ENCODE measurements at regions not wholly inside any gene's neighbourhood (a gene's known extent, or its start where the extent isn't known, plus 50 kb on each side); places are given as distances from the start of the nearest gene placed in this dataset.
"Not testable (repeated sequence)": the region's sequence is repeated elsewhere in the genome, so short reads cannot be mapped to it uniquely, and the experiment has no call there.

DNA sequence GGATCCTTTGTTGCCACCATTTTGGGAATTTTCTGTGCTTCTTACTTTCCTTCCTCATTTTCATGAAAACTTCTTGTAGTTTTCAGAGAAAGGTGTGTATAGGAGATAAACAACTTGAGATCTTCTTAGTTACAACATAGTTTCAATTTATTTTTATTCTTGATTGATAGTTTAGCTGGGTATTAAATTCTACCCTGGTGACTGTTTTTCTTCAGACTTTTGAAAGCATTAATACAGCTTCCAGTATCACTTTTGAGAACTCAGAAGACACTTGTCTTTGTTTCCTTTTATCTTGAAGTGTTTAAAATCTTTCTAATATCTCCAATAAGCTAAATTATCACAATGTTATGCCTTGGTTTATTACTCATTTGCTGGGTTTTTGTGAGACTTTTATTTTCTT lies 167.5 kb upstream of the DPP10 start:
- DNase-seq, result no peak

DNA sequence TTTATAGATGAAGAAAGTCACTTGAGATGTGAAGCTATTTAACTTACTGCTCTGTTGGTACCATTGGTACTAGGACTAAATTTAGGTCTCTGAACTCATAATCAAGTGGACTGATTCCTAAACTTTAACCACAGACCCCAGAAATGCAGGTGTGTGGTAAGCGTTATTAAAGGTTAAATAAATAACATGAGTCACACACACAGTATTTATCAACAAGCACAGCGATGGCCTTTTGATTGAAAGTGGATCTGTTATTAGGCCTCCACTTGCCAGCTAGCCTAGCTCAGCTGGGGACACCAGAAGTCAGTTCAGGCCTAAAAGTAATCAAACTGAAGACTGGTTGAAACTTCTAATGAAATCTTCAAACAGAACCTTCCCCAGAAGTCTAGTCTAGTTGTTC lies 161.3 kb upstream of the DPP10 start:
- no peak for DNase-seq

DNA sequence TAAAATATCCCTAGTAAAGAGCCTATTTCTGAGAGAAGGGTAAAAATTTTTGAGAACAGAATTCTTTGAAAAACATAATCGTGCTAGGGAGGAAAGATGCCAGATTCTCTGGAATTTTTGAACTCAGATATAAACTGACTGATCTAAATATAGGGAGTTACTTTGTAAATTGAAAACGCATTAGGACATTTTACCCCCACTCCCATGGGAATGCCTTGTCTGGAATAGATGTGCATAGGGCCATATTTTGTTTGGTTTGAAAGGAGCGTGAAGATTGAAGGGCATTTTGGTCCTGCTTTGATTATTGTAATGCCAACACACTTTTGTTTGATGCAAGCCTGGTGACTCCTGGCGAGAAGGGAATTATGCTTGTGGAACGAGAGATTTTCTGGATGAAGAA lies 158.7 kb upstream of the DPP10 start:
- no peak for DNase-seq

DNA sequence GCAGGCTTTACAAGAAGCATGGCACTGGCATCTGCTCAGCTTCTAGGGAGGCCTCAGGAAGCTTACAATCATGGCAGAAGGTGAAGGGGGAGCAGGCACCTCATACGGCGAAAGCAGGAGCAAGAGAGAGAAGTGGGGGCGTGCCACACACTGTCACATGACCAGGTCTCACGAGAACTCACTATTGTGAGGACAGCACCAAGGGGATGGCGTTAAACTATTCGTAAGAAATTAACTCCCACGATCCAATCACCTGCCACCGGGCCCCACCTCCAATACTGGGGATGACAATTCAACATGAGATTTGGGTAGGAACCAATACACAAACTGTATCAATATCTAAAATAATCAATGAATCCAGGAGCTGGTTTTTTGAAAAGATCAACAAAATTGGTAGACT lies 156.0 kb upstream of the DPP10 start:
- no peak for DNase-seq

DNA sequence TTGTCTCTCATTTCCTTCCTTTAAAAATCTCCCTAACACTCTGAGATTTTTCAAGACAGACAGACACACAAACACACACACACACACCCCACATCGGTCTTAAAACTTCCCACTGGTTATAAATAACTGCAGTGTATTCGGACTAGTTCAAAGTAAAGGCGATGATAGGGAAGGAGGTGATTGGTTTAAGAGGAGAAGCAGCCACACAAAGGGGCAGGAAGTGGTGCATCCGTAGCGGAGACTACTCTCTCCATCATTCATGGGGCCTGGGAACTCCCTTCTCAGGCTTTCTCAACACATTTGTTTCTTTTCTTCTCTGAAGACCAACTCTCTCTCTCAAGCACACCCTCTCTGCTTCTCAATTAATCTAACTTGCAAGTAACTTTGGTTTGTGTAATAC lies 149.1 kb upstream of the DPP10 start:
- no peak for DNase-seq

DNA sequence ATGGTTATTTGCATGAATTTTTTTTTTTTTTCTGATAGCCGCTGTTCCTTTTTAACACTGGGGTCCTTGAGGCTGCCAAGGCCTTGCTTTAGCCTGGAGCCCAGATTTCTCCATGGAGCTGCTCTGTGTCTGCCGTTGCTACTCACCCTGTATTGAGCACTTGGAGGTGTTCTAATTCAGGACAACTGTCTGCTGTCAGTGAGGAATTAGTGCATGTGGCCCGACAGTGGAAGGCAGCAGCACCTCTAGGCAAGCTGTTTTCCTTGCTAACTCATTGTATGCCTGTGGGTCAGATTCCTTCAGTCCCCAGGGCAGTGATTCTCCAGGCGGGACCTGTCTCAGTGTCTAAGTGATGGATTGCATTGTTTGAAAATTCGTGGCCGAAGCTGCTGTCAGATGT lies 147.7 kb upstream of the DPP10 start:
- no peak for DNase-seq

DNA sequence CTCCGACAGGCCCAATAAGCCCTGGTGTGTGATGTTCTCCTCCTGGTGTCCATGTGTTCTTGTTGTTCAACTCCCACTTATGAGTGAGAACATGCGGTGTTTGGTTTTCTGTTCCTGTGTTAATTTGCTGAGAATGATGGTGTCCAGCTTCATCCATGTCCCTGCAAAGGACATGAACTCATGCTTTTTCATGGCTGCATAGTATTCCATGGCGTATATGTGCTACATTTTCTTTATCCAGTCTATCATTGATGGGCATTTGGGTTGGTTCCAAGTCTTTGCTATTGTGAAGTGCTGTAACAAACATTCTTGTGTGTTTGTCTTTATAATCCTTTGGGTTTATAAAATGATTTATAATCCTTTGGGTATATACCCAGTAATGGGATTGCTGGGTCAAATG lies 142.1 kb upstream of the DPP10 start:
- DNase-seq, result not testable (repeated sequence)

DNA sequence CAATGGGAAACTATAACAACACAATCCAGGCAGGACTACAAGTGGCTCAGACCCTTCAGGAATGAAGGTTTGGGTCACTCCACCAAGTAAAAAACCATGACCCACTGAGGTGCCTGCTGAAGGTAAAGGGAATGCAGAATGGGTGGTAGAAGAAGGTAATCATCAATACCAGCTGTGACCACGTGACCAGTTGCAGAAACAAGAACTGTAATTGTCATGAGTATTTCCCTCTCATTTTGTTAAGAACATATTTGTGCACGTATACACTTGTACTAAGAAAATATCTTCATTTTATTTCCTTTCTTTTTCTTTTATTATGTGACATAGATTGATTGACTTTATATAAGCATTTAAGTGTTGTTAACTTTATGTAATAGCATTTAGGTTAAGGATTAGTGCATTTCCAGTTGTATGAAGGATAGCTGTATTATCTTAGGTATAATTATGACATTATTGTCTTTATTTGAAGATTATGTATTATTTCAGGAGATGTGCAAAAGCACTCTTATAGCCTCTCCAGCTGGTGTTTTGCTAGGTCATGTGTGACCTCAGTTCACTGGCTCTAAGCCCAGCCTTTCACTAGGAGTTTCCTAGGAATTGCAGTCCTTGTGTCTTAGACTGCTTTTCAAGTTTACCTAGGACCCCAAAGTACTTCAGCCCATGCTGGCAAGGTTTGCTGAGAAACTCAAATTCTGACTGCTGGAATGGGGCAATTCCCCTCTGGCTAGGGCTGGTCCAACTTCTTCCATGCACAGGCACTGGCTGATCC lies 125.7 kb upstream of the DPP10 start:
- no peak for DNase-seq

DNA sequence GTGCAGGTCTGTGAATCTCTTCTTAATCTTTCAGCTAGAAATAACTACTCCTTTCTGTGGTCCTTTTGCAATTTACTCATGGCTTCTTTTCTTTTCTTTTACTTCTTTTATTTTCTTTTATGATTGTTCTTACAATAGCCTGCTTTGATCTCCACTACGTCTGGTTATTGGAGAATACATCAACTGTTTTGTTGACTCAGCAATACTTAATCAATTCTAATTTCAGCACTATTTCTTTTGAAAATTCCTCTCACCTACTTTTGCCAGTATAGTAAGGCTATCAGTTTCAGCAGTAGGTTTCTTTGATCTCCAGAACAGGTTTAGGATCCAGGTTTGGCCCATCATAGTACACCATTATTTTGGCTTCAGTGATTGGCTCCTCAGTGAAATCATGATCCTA lies 111.8 kb upstream of the DPP10 start:
- no peak for DNase-seq

DNA sequence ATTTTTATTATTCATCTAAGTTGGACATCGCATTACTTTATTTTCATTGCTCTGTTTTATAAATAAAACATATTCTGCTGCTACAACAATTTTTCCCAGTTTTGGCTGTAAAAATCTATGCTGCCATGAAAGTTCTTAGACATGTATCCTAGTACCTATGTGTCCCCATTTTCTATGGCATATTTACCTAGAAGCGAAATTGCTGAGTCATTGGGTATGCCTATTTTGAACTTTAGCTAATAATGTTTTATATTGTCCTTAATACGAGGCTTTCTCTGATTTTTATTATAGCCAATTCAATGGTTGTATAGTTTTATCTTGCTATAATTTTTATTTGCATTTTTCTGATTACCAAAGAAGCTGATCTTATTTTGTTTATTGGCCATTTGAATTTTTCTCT lies 110.5 kb upstream of the DPP10 start:
- DNase-seq, result no peak

DNA sequence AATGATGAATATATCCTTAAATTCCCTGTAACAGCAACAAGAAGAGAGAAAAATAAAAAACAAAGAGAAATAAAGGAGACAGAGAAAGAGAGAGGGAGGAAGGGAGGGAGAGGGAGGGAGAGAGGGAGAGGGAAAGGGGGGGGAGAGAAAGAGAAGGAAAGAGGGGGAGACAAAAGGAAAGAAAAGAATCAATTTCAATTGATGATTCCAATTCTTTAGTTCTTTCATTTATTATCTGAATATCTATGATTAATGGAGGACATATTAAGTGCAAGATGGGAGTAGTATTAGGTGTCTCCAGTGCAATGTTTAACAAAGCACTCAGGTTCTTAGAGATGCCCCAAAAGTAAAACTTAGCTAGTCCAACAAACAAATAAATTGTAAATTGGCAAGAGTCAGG lies 97.2 kb upstream of the DPP10 start:
- DNase-seq, result no peak

DNA sequence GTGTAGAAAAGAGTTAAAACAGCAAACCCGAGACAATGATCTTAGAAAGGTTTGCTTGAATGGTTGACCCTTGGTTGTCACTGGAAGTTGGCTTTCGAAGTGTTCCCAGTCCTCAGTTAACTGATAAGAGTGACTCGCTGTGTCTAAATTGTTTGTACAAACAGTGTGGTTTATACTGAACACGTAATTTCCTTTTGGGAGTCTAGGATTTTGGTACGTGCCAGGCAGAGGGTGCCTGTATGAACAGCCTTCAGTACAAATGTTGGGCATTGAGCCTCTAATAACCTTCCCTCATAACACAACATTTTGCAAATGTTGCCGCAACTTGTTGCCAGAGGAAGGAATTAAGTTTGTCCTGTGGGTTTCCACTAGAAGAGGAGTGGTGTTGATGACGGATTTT lies 95.8 kb upstream of the DPP10 start:
- no peak for DNase-seq

DNA sequence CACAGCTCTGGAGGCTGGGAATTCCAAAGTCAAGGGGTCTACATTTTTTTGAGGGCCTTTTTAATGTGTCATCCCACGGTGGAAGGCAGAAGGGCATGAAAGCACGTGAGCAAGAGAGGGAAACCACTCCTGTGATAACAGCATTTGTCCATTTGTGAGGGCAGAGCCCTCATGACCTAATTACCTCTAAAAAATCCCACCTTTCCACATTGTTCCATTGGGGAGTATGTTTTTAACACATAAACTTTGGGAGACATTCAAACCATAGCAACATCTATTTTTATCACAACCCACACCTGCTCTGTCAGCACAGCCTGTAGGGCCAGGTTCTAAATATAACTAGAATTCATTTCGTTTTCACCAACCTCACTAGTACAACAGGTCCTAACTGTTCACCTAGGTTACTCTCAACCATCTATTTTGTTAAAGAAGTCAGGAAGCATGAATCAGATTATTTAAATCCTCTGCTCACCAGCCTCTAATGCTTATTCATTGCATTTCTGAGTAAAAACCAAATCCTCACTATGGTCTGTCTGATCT lies 92.2 kb upstream of the DPP10 start:
- no peak for DNase-seq

DNA sequence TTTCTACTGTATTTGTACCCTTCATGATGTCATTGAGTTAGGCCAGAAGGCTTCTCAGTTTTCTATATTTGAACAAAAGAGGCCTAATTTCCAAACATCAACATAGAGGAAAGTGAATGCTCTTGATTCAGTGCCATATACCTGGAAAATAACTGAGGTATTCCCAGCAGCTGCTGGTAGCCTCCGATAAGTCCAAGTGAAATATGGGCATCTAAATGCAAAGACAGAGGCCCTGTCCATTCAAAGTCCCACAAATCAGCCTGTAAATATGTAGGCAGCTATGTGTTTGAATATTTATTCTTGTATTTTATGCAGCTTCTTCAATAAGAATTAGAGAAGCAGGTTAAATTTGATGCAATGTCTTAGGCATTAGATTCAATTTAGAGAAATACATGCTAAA lies 89.5 kb upstream of the DPP10 start:
- DNase-seq, result no peak

DNA sequence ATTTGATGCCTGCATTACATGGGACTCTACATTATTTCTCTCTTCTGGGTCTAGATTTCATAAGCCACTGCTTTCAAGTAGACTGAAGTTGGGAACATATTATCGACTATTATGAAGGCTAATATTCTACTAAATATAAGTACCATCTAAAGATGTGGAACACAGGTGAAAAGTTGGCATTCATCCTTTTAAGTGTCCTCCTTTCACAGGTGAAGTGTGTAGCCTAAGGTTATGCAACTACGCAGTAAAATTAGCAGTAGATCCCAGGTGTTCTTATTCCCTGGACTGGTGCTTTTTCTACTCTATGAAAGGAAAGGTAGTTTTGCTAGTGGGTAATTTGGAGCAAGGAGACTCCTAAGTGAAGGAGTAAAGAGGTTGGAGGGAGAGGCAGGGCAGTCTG lies 88.2 kb upstream of the DPP10 start:
- DNase-seq, result no peak

DNA sequence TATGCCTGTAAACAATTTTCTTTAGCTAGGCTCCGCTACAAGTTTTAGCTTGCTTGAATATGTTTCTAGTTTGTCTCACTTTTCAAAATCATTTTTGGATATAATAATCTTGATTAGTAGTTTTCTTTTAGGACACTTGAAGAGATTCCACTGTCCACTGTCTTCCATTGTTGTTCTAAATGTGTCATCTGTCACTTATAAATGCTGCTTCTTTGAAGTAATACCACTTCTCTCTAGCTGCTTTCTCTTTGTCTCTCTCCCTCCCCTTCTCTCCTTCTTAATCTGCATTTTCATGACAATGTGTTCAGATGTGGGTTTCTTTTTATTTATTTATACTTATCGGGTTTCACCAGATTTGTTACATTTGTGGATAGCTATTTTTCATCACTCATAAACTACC lies 73.7 kb upstream of the DPP10 start:
- DNase-seq, result no peak

DNA sequence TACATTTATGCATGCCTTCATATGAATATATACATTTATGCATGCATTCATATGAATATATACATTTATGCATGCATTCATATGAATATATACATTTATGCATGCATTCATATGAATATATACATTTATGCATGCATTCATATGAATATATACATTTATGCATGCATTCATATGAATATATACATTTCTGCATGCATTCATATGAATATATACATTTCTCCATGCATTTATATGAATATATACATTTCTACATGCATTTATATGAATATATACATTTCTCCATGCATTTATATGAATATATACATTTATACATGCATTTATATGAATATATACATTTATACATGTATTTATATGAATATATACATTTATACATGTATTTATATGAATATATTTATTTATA lies 70.7 kb upstream of the DPP10 start:
- not testable (repeated sequence) for DNase-seq

DNA sequence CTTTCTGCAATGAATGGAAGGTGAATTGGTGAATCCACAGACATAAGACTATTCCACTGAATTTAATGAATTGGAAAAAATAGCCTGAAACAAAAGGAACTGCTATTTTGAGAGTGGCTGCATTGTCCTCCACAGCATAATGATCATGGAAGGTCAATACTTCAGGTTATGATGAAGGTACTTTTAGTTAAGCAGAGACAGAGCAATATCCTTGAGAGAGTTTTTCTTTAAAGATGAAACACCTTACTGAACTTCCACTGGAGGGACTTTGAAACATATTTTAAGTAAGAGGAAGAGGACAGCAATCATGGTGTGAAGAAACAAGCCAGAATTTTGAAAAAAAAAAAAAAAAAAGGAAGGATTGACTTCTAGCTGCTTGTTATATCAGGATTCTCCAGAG lies 68.8 kb upstream of the DPP10 start:
- no peak for DNase-seq

DNA sequence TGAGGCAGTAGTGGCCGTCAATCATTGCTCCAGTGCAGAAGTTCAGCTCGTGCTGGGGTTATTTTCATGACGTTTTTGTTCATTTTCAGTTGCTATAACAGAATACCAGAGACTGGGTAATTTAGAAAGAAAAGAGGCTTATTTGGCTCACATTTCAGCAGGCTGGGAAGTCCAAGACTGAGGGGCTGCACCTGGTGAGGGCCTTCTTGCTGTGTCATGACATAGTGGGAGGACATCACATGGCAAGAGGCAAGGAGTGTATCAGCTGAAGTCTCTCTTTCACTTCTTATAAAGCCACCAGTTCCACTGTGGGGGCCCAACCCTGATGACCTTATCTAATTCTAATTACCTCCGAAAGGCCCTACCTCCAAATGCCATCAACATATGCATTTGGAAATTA lies 58.0 kb upstream of the DPP10 start:
- no peak for DNase-seq

DNA sequence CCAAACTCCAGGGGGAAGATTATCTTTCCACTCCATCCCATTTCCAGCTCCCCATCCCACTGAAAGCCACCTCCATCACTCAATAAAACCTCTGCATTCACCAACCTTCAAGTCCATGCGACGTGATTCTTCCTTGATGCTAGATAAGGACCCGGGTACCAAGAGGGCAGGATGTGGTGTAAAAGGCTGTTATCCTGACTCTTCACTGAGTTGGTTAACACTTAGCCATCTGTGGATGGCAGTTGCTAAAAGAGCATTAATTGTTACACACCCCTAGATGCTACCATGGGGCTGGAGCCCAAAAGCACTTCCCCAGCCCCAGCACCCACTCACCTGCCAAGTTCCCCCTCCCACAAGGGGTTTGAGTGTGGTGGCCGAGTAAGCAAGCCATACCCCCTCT lies 53.4 kb upstream of the DPP10 start:
- DNase-seq, result no peak
